Bronchial epithelial cell (primary cell): ENCODE measurements at regions not wholly inside any gene's neighbourhood (a gene's known extent, or its start where the extent isn't known, plus 50 kb on each side); places are given as distances from the start of the nearest gene placed in this dataset.

Experiments
- DNase-seq: peaks from one replicate; pipeline ENCODE4 v3.0.0-alpha.2; 2010; ENCODE audit warnings: low read depth
- FAIRE-seq: peaks from 2 replicates; lab custom pipeline; 2011; peaks lifted over from hg19 to GRCh38; lab: Jason Lieb, UNC
- H3K27me3 ChIP-seq: 2 replicates; pipeline ENCODE4 v1.5.1; 2011; ENCODE audit warnings: low read length; ENCODE audit not compliant: control insufficient read depth, insufficient read depth
- H3K36me3 ChIP-seq: 2 replicates; pipeline ENCODE4 v1.5.1; 2011; ENCODE audit warnings: low read length; ENCODE audit not compliant: control insufficient read depth, insufficient read depth
- H3K4me3 ChIP-seq: 2 replicates; pipeline ENCODE4 v1.5.1; 2011; ENCODE audit warnings: mild to moderate bottlenecking, low read depth, low read length, control low read depth
- CTCF ChIP-seq: IDR thresholded peaks from 2 replicates; pipeline ENCODE4 v1.5.1; 2011; ENCODE audit warnings: mild to moderate bottlenecking, moderate library complexity, low read length, control low read depth, inconsistent platforms; ENCODE audit not compliant: insufficient read depth, severe bottlenecking

GRCh38 chr11:86134580-86135318, 65.9 kb upstream of the PICALM start:
- Histone ChIP-seq H3K4me3 (no peak overlapping the region), H3K27me3 (no peaks in the 10 kb centered on the region), H3K36me3 (no peaks in the 10 kb centered on the region)
- no peak for TF ChIP-seq CTCF
- peak; percentile 18 for FAIRE-seq
- DNase-seq: no peak

- FAIRE-seq: no peak
- no peak for DNase-seq
- no peak for TF ChIP-seq CTCF
- Histone ChIP-seq H3K36me3 (no peaks in the 10 kb centered on the region), H3K27me3 (no peaks in the 10 kb centered on the region), H3K4me3 (no peak overlapping the region)
Observed at GRCh38 chr11:86132667-86133249, 63.9 kb upstream of the PICALM start.

GRCh38 chr11:86129740-86130540, 61.1 kb upstream of the PICALM start:
- no peak for DNase-seq
- no peak for TF ChIP-seq CTCF
- FAIRE-seq: no peak
- no peak overlapping the region for H3K4me3 ChIP-seq
- no peaks in the 10 kb centered on the region for H3K36me3 ChIP-seq
- no peaks in the 10 kb centered on the region for H3K27me3 ChIP-seq

DNA sequence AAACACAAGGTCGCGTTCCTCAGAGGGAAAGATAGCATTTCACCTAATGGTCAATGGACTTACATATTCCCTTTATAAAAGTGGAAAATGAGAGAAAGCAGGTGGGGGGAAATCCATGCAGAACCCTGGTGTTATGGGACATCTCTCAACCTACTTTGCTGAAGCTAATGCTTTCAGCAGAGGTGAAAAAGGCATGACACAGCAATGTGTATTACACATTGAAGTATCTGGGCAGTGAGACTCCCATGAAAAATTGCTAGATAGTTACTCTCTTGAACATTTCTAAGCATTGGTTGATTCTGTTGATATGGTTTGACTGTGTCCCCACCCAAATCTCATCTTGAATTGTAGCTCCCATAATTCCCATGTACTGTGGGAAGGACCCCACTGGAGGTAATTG, 60.0 kb upstream of the PICALM start:
- H3K4me3 ChIP-seq: no peak overlapping the region
- no peaks in the 10 kb centered on the region for H3K27me3 ChIP-seq
- H3K36me3 ChIP-seq: no peaks in the 10 kb centered on the region
- DNase-seq (no peak), FAIRE-seq (no peak)
- TF ChIP-seq CTCF: no peak

DNA sequence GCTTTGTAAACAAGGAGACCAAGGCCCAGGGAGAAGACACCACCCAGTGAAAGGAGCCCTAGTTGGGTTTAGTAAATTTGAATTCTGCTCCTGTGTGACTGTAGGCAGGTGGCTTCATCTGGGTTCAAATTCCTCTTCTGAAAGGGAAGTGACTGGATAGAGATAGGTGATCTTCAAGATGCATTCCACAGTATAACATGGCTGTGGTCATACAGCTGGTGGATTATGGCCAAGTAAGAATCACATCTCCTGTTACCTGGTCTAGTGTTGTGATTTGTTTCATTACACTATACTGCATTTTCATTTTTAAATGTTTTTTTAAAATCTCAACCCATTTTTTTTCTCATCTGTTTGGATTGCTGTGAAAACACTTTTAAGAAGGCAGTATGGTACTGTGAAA, 58.0 kb upstream of the PICALM start:
- TF ChIP-seq CTCF: no peak
- no peak for FAIRE-seq

More for the DNA sequence above, 58.0 kb upstream of the PICALM start:
- DNase-seq: no peak
- no peak overlapping the region for H3K4me3 ChIP-seq
- no peaks in the 10 kb centered on the region for H3K27me3 ChIP-seq
- H3K36me3 ChIP-seq: no peaks in the 10 kb centered on the region
